ENCODE measurements at regions not wholly inside any gene's neighbourhood (a gene's known extent, or its start where the extent isn't known, plus 50 kb on each side); places are given as distances from the start of the nearest gene placed in this dataset.

- no peak overlapping the region for H3K4me3 ChIP-seq
- H3K4me1 ChIP-seq: peaks cover 3 to 49% (median 37%) of the 10 kb centered on the region in 4 donors
- intact Hi-C loops (cut with DNase I): loop anchor here (5.0 kb wide), 3 partner anchors 77 to 427 kb away; no protein-coding TSS in a partner anchor
- H3K27me3 ChIP-seq: no peaks in the 10 kb centered on the region
- no peaks in the 10 kb centered on the region for H3K9me3 ChIP-seq
- TF ChIP-seq CTCF (IDR thresholded peaks at IDR 0.05) (no peak), EP300 (IDR thresholded peaks at IDR 0.05) (no peak), POLR2AphosphoS5 (IDR thresholded peaks at IDR 0.05) (no peak), POLR2A (IDR thresholded peaks at IDR 0.05; ENCODE audit: low read depth) (no peak)
- 63% methylated on average over 6 of the region's 6 CpGs for WGBS
- H3K36me3 ChIP-seq: no peaks in the 10 kb centered on the region
- no peak for DNase-seq (ENCODE audit: extremely low spot score)
- H3K27ac ChIP-seq (replicated peaks in 1 of 4): no peak overlapping the region
These were observed 417.6 kb downstream of the PCNX1 start for GRCh38 chr14:71324767-71325272.

DNA sequence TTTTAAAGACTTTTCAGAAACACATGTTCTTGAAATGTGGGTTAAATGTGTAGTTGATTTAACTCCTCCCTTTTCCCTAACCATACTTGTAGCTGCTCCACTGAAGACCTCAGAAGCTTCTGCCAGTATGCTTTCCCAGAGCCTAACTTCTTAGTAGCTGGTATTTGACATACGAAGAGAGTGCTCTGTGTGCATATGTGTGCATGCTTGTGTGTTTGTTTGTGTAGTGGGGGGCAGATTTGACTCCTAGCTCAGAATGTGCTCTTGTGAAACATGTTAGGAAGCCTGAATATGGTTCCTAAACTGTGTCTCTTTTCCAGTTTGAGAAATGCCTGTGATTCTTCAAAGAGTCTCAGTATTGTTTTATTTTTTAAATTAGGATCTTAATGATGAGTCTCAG is 420.4 kb downstream of the PCNX1 start:
- no peaks in the 10 kb centered on the region for H3K9me3 ChIP-seq
- DNase-seq (ENCODE audit: extremely low spot score): no peak
- H3K36me3 ChIP-seq: no peaks in the 10 kb centered on the region
- H3K4me3 ChIP-seq: no peak overlapping the region
- 93% methylated on average over 1 of the region's 1 CpG for WGBS
- peaks cover 0 to 43% (median 31%) of the 10 kb centered on the region in 4 donors for H3K4me1 ChIP-seq
- no peaks in the 10 kb centered on the region for H3K27me3 ChIP-seq
- intact Hi-C loops (cut with DNase I): no loop called here
- no peak overlapping the region for H3K27ac ChIP-seq (replicated peaks in 1 of 4)
- TF ChIP-seq EP300 (IDR thresholded peaks at IDR 0.05): no peak
- TF ChIP-seq CTCF (IDR thresholded peaks at IDR 0.05): no peak
- no peak for TF ChIP-seq POLR2AphosphoS5 (IDR thresholded peaks at IDR 0.05)
- TF ChIP-seq POLR2A (IDR thresholded peaks at IDR 0.05; ENCODE audit: low read depth): no peak

- intact Hi-C loops (cut with DNase I): no loop called here
- Histone ChIP-seq H3K36me3 (no peaks in the 10 kb centered on the region), H3K27ac (replicated peaks in 1 of 4) (no peak overlapping the region), H3K27me3 (no peaks in the 10 kb centered on the region), H3K9me3 (no peaks in the 10 kb centered on the region), H3K4me3 (no peak overlapping the region), H3K4me1 (peaks cover 0 to 38% (median 26%) of the 10 kb centered on the region in 4 donors)
- TF ChIP-seq POLR2A (IDR thresholded peaks at IDR 0.05; ENCODE audit: low read depth): no peak
- TF ChIP-seq POLR2AphosphoS5 (IDR thresholded peaks at IDR 0.05): no peak
- TF ChIP-seq EP300 (IDR thresholded peaks at IDR 0.05): no peak
- TF ChIP-seq CTCF (IDR thresholded peaks at IDR 0.05): no peak
- no peak for DNase-seq (ENCODE audit: extremely low spot score)
These were observed 420.9 kb downstream of the PCNX1 start for GRCh38 chr14:71328183-71328582.

GRCh38 chr14:71328954-71329353 is 421.7 kb downstream of the PCNX1 start:
- intact Hi-C loops (cut with DNase I): no loop called here
- TF ChIP-seq POLR2AphosphoS5 (IDR thresholded peaks at IDR 0.05) (no peak), CTCF (IDR thresholded peaks at IDR 0.05) (no peak), POLR2A (IDR thresholded peaks at IDR 0.05; ENCODE audit: low read depth) (no peak), EP300 (IDR thresholded peaks at IDR 0.05) (no peak)
- Histone ChIP-seq H3K27ac (replicated peaks in 1 of 4) (no peak overlapping the region), H3K4me3 (no peak overlapping the region), H3K27me3 (no peaks in the 10 kb centered on the region), H3K9me3 (no peaks in the 10 kb centered on the region), H3K4me1 (peaks cover 0 to 37% (median 22%) of the 10 kb centered on the region in 4 donors), H3K36me3 (no peaks in the 10 kb centered on the region)
- WGBS: 93% methylated on average over 5 of the region's 5 CpGs
- DNase-seq (ENCODE audit: extremely low spot score): no peak

DNA sequence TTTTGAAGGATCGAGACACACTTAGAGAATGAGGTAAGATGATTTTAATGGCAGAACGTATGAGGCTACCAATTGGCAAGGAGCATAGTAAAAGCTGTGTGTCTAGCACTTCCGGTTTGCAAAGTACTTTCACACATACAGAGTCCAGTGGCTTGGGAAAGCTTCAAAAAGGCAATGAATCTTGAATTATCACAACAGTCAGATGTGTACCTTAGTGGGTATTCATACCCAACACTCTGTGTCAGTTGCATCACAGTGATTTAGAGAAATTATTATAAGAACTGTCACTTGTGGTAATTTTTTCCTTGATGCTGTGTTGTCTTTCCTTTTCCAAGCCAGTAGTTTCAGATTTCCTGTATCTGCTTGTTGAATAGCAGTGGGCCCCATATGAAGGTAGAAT is 424.1 kb downstream of the PCNX1 start:
- no peak for TF ChIP-seq EP300 (IDR thresholded peaks at IDR 0.05)
- TF ChIP-seq POLR2A (IDR thresholded peaks at IDR 0.05; ENCODE audit: low read depth): no peak
- TF ChIP-seq POLR2AphosphoS5 (IDR thresholded peaks at IDR 0.05): no peak
- no peak for TF ChIP-seq CTCF (IDR thresholded peaks at IDR 0.05)
- intact Hi-C loops (cut with DNase I): no loop called here
- DNase-seq (ENCODE audit: extremely low spot score): no peak
- H3K27ac ChIP-seq (replicated peaks in 1 of 4): no peak overlapping the region
- H3K36me3 ChIP-seq: no peaks in the 10 kb centered on the region
- no peaks in the 10 kb centered on the region for H3K9me3 ChIP-seq
- 64% methylated on average over 3 of the region's 3 CpGs for whole genome bisulfite sequencing
- no peaks in the 10 kb centered on the region for H3K27me3 ChIP-seq
- H3K4me1 ChIP-seq: peaks cover 0 to 18% (median 9%) of the 10 kb centered on the region in 4 donors
- H3K4me3 ChIP-seq: no peak overlapping the region

Data from esophagus muscularis mucosa (tissue), 4 donors.